ENCODE measurements at regions not wholly inside any gene's neighbourhood (a gene's known extent, or its start where the extent isn't known, plus 50 kb on each side); places are given as distances from the start of the nearest gene placed in this dataset.

DNA sequence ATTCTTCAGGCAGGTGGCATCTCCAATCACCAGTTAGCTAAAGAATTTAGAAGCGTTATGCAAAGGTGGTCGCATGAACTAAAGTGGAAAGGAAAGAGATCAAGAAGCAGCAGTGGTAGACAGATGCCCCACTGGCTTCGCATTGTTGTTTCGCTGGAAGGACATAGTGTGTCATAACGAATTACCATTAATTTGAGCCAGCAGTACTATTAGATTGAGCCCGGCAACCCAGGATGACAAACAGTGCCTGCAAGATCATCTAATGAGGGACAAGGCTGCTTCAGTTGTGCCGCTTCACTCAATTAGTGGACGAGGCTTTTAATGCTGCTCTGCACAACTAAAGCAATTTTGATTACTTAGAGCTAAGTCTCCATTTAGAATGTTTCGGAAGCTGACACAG lies 274.5 kb upstream of the SOX5 start:
- H3K27ac Mint-ChIP-seq = no peak overlapping the region
- no peaks in the 10 kb centered on the region for H3K27me3 Mint-ChIP-seq
- H3K4me1 Mint-ChIP-seq = no peaks in the 10 kb centered on the region
- no peak for ATAC-seq (replicated peaks)
- no peak overlapping the region for H3K4me3 Mint-ChIP-seq
- H3K36me3 Mint-ChIP-seq (ENCODE audit: low read depth) = no peaks in the 10 kb centered on the region
- peaks cover 5% of the 10 kb centered on the region for H3K9me3 Mint-ChIP-seq

DNA sequence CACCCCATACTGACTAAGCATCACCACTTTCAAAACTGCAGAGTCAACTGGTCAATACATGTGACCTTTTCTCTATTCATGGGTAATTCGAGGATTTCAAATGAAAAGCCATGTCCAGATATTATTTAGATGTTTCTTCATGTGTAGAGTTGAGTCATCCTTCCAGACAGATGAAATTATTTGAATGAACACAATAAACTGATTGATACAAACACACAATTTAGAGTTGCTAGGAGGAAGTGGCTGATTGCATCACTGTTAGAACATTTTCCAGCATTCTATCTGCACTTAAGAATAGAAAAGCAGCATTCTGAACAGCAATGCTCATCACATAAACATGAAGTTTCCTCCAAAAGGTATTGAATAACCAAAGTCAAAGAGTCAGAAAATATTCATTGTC lies 273.5 kb upstream of the SOX5 start:
- no peaks in the 10 kb centered on the region for H3K4me1 Mint-ChIP-seq
- H3K9me3 Mint-ChIP-seq = peaks cover 5% of the 10 kb centered on the region
- H3K27me3 Mint-ChIP-seq = no peaks in the 10 kb centered on the region
- no peak for ATAC-seq (replicated peaks)
- H3K27ac Mint-ChIP-seq = no peak overlapping the region
- H3K4me3 Mint-ChIP-seq = no peak overlapping the region
- no peaks in the 10 kb centered on the region for H3K36me3 Mint-ChIP-seq (ENCODE audit: low read depth)

DNA sequence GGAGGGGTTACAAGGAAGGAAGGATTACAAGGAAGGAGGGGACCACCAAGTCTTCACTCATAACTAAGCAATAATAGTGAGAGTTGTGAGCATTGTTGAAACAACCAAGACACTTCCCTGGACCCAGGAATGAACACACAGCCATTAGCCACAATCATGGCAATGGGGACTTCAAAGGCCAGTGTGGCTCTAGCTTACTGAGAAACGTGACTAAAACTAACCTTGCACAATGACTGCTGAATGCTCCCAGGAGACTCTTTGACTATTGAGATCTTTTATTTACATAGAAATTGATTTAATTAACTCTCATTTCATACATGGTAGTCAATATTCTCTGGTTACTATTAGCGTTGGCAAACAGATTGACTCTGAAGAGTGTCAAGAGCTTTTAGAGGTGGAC lies 263.0 kb upstream of the SOX5 start:
- Mint-ChIP-seq H3K27me3 (no peaks in the 10 kb centered on the region), H3K9me3 (peaks cover 5% of the 10 kb centered on the region), H3K27ac (no peak overlapping the region), H3K4me1 (no peaks in the 10 kb centered on the region), H3K4me3 (no peak overlapping the region), H3K36me3 (ENCODE audit: low read depth) (no peaks in the 10 kb centered on the region)
- ATAC-seq (replicated peaks) = no peak

DNA sequence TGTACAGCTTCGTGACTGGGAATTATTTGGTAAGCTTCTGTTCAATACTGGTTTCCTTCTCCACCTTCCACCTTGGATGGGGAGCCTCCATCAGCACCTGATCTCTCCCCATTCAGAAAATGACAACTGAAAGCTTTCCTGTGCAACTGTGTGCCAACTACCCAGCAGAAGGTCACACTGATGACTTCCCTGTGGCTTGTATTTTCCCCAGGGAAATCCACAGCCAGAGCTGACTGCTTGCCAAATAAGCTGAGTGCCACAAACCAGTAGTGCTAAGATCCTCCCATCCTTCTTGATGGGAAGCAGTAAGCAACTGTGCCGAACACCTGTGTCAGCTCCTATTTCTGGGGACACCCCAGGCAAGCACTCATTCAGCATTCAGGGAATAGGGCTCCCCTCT lies 257.2 kb upstream of the SOX5 start:
- no peak for ATAC-seq (replicated peaks)
- Mint-ChIP-seq H3K4me1 (no peaks in the 10 kb centered on the region), H3K27ac (no peak overlapping the region), H3K9me3 (peaks cover 5% of the 10 kb centered on the region), H3K36me3 (ENCODE audit: low read depth) (no peaks in the 10 kb centered on the region), H3K27me3 (no peaks in the 10 kb centered on the region), H3K4me3 (no peak overlapping the region)

DNA sequence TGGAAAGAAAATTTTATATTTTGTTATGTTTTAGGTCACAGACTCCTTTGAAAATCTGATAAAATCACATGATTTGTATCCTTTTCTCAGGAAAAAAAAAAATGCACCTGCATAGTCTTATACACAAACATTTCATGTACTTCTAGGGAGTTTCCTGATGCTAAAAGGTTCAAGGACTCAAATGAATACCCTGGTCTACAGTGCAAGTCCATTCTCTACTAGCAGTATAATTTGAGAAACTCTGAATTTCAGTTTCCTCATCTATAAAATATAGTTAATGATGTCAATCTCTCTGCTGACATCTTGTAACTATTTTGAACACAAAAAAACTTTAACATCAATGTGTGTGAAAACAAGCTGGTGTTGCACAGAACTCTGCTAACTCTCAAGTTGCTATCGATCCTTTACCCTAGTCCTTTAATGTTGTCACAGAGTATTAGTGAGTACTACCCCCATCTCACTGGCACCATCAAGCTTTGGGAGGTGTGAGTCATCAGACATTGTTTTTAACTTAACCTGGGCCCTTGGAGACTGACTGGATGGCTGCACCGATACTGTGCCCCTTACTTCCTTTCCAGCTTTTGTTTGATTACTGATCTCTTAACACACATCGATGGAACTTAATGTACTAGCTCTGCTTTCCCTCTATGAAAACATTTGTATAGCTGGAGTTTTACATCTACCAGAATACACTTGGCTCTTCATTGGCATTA lies 251.9 kb upstream of the SOX5 start:
- Mint-ChIP-seq H3K36me3 (ENCODE audit: low read depth) (no peaks in the 10 kb centered on the region), H3K27me3 (no peaks in the 10 kb centered on the region), H3K27ac (no peak overlapping the region), H3K9me3 (no peaks in the 10 kb centered on the region), H3K4me1 (no peaks in the 10 kb centered on the region), H3K4me3 (no peak overlapping the region)
- no peak for ATAC-seq (replicated peaks)

DNA sequence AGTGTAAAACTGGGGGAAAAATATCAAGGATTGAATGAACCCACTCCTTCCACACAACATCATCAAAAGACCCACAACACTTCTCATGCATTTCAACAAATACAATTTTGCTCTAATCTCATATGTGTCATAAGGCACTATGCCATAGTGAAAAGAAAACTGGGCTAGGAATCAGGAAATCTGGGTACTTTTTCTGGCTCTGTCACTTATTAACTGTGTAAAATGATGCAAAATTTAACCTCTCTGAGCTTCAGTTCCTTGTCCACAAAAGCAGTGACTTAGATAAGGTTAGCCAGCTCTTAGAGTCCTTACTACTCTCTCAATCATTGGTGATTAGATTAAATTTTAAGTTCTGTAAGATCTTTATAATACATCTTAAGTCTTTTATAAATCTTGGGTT lies 250.5 kb upstream of the SOX5 start:
- H3K27me3 Mint-ChIP-seq = no peaks in the 10 kb centered on the region
- H3K4me3 Mint-ChIP-seq = no peak overlapping the region
- H3K27ac Mint-ChIP-seq = no peak overlapping the region
- no peaks in the 10 kb centered on the region for H3K9me3 Mint-ChIP-seq
- no peaks in the 10 kb centered on the region for H3K4me1 Mint-ChIP-seq
- ATAC-seq (replicated peaks) = no peak
- H3K36me3 Mint-ChIP-seq (ENCODE audit: low read depth) = no peaks in the 10 kb centered on the region

DNA sequence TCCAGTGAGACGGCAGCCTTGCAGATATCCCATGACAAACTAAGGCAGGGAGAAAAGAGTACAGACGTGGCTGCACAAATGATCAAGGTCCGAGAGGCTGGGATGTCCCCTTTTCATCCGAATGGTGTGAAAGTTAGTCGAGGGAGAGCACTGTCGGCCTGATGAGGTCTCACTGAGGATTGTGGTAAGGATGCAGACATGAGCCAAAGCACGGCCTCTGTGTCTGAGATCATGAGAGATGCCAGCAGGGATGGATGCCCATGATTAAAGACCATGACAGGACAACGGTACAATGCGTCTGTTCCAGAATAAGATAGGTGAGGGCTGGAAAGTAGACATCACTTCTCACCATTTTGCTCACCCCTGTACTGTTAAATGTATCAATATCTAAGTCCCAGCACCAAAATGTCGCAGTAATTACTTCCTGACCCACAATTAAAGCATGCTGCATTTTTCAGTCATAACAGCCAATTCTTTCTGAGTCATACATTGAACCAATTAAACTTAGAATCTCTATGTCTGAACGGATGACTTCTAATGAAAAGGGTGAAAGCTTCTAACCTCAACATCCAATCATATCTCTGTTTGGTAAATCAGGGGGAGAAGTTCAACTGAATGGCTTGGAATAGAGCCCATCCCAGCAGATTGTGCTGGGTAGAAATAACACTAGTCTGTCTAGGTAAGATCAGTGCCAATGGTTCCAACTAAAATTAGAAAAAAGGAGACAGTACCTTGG lies 249.6 kb upstream of the SOX5 start:
- Mint-ChIP-seq H3K27ac (no peak overlapping the region), H3K27me3 (no peaks in the 10 kb centered on the region), H3K9me3 (no peaks in the 10 kb centered on the region), H3K4me1 (no peaks in the 10 kb centered on the region), H3K36me3 (ENCODE audit: low read depth) (no peaks in the 10 kb centered on the region), H3K4me3 (no peak overlapping the region)
- no peak for ATAC-seq (replicated peaks)

DNA sequence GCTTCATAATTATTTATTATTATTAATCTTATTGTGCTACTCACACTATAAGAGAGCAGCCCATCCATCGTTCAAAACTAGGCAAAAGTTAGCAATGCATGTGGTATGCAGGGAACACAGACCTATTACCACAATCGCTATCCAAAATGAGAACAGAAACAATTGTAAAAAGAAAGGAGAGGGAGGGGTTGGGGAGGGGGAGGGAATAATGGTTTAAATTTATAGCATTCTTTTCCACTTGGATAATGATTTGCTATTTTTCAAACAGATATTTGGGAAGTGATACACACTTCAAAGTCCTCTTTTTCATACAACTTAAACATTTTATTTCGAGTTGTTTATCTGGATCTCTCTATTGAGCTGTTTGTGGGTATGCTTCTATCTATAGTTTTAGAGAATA lies 248.6 kb upstream of the SOX5 start:
- ATAC-seq (replicated peaks) = no peak
- H3K4me1 Mint-ChIP-seq = no peaks in the 10 kb centered on the region
- H3K27ac Mint-ChIP-seq = no peak overlapping the region
- no peaks in the 10 kb centered on the region for H3K27me3 Mint-ChIP-seq
- H3K4me3 Mint-ChIP-seq = no peak overlapping the region
- no peaks in the 10 kb centered on the region for H3K9me3 Mint-ChIP-seq
- H3K36me3 Mint-ChIP-seq (ENCODE audit: low read depth) = no peaks in the 10 kb centered on the region

DNA sequence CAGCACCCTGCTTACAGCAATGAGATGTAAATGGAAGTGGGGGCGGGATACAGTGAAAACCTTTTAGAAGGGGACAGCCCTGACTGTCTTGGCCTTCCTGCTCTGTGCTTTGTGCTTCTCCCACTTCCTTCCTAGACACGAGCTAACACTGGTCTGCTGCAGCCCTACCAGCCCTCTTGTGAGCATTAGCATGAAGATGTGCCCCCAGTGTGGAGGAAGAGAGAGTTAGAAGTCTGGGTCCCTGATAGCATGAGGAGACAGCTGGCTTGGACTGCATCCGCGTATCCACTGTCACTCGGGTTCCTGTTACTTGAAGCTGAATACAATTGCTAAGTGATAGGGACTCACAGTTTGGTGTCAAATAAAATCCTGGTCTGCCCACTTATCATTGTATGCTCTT lies 248.1 kb upstream of the SOX5 start:
- Mint-ChIP-seq H3K36me3 (ENCODE audit: low read depth) (no peaks in the 10 kb centered on the region), H3K9me3 (no peaks in the 10 kb centered on the region), H3K27ac (no peak overlapping the region), H3K4me1 (no peaks in the 10 kb centered on the region), H3K27me3 (no peaks in the 10 kb centered on the region), H3K4me3 (no peak overlapping the region)
- no peak for ATAC-seq (replicated peaks)

DNA sequence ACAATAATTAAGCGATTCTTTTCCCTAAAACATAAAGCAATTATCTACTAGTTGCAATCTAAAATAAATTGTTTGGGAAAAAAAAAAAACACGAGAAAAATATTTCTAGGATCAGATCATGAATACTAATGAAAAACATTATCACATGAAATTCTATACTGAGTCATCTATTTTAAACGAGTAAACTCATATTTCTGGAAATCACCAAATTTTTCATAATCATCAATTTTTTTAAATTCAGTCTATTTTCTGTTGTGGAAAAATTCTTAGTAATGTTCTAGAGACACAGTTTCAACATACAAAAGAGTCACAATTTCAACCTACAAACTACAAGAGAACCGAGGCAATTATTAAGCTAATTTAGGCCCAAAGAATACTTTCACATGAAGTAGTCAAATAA lies 245.6 kb upstream of the SOX5 start:
- Mint-ChIP-seq H3K27ac (no peak overlapping the region), H3K4me1 (no peaks in the 10 kb centered on the region), H3K4me3 (no peak overlapping the region), H3K9me3 (no peaks in the 10 kb centered on the region), H3K27me3 (no peaks in the 10 kb centered on the region), H3K36me3 (ENCODE audit: low read depth) (no peaks in the 10 kb centered on the region)
- ATAC-seq (replicated peaks) = no peak

DNA sequence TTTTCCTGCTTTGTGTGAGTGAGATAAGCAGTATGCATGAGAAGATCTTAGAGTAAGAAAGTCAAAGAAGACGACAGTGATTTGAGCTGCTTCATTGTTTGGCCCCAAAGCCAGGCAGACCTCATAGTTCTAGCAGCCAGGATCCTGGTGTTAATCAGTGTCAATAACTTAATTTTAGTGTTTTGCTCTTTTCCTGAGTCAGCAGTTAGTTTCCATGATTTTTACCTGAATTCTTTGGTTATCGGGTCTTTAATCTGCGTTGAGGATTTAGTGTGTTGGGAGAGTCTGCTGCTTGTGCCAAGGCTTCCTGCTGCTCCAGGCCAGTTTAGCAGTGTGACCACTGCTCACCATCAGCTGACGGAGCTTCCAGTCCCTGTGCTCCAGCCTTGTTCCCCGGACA lies 241.6 kb upstream of the SOX5 start:
- no peak overlapping the region for H3K27ac Mint-ChIP-seq
- no peaks in the 10 kb centered on the region for H3K9me3 Mint-ChIP-seq
- no peaks in the 10 kb centered on the region for H3K4me1 Mint-ChIP-seq
- H3K36me3 Mint-ChIP-seq (ENCODE audit: low read depth) = no peaks in the 10 kb centered on the region
- no peak for ATAC-seq (replicated peaks)
- H3K27me3 Mint-ChIP-seq = no peaks in the 10 kb centered on the region
- no peak overlapping the region for H3K4me3 Mint-ChIP-seq

DNA sequence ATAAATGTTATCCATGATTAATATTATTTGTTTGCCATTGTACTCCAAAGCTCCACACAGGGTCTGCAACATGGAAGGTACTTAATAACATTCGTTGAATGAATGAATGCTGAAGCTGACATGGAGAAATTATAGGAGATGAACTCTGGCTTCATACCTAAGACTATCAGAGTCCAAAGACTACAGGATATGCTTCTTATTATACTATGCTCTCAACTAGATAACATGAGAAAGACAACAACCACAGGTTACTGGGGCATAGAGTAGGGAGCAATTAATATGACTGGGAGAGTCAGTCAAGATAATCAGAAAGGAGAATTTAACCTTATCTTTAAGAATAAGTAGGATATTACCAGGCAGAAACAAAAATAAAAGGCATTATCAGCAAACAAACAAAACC lies 236.3 kb upstream of the SOX5 start:
- no peaks in the 10 kb centered on the region for H3K4me1 Mint-ChIP-seq
- H3K36me3 Mint-ChIP-seq (ENCODE audit: low read depth) = no peaks in the 10 kb centered on the region
- no peaks in the 10 kb centered on the region for H3K9me3 Mint-ChIP-seq
- peaks cover 3% of the 10 kb centered on the region for H3K27me3 Mint-ChIP-seq
- ATAC-seq (replicated peaks) = no peak
- no peak overlapping the region for H3K4me3 Mint-ChIP-seq
- H3K27ac Mint-ChIP-seq = no peak overlapping the region

DNA sequence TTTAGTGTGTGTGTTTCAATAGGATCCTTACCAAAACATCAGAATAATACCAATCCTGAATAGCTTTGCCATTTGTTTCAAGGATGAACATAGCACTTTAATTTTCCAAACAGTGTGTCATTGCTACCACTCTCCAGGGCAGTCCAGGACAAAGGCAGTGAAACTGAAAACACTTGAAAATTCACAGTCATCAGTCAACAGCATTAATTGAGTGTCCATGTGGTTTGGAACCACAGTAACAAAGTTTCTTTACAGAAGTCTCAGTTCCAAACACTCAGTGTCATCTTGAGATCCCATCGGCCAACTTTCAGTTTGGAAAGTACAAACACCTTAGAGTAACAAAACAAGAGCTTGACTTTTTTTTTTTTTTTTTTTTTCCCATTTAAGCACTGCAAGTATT lies 228.4 kb upstream of the SOX5 start:
- H3K27me3 Mint-ChIP-seq = peaks cover 3% of the 10 kb centered on the region
- H3K36me3 Mint-ChIP-seq (ENCODE audit: low read depth) = no peaks in the 10 kb centered on the region
- H3K4me3 Mint-ChIP-seq = no peak overlapping the region
- no peaks in the 10 kb centered on the region for H3K4me1 Mint-ChIP-seq
- no peak overlapping the region for H3K27ac Mint-ChIP-seq
- ATAC-seq (replicated peaks) = no peak
- peaks cover 4% of the 10 kb centered on the region for H3K9me3 Mint-ChIP-seq

DNA sequence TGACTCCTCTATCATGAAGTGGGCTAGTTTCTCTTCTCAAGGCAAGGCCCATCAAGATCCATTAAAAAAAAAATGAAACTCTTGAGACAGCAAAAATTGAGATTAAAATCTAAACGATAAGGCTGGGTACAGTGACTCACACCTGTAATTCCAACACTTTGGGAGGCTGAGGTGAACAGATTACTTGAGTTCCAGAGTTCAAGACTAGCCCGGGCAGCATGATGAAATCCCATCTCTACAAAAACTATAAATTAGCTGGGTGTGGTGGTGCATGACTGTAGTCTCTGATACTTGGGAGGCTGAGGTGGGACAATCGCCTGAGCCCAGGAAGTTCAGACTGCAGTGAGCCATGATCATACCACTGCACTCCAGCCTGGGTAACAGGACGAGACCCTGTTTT lies 226.5 kb upstream of the SOX5 start:
- H3K9me3 Mint-ChIP-seq = peaks cover 4% of the 10 kb centered on the region
- no peaks in the 10 kb centered on the region for H3K4me1 Mint-ChIP-seq
- no peaks in the 10 kb centered on the region for H3K27me3 Mint-ChIP-seq
- H3K27ac Mint-ChIP-seq = no peak overlapping the region
- ATAC-seq (replicated peaks) = no peak
- no peaks in the 10 kb centered on the region for H3K36me3 Mint-ChIP-seq (ENCODE audit: low read depth)
- H3K4me3 Mint-ChIP-seq = no peak overlapping the region

DNA sequence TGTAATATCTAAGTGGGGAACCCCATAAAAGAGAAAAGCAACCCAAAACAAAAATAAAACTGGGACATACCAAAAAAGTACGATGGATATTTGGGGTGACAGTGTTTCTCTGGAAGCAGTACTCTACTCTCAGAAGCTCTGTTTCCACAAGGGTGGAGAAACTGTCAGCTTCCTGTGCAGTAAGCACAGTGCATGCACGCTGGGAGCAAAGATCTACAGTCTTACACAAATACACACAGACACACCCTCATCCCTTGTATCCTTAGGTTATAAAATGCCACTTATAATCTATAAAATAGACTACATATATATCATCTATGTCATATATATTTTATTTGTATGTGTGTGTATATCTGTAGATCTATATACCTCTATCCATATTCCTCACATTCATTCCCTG lies 225.8 kb upstream of the SOX5 start:
- Mint-ChIP-seq H3K27me3 (no peaks in the 10 kb centered on the region), H3K36me3 (ENCODE audit: low read depth) (no peaks in the 10 kb centered on the region), H3K27ac (no peak overlapping the region), H3K4me1 (no peaks in the 10 kb centered on the region), H3K4me3 (no peak overlapping the region), H3K9me3 (peaks cover 4% of the 10 kb centered on the region)
- ATAC-seq (replicated peaks) = no peak

All from activated T-helper 17 cell treated with anti-CD3 and anti-CD28 coated beads, Interleukin-2, amount 50 U/mL, for 72 hours (primary cell).